GM19239 (cell line): ENCODE measurements at regions not wholly inside any gene's neighbourhood (a gene's known extent, or its start where the extent isn't known, plus 50 kb on each side); places are given as distances from the start of the nearest gene placed in this dataset.
"Not testable (repeated sequence)": the region's sequence is repeated elsewhere in the genome, so short reads cannot be mapped to it uniquely, and the experiment has no call there.

Source experiments
- DNase-seq: peaks from one replicate; pipeline ENCODE4 v3.0.0; 2011; ENCODE audit warnings: low spot score; ENCODE audit not compliant: insufficient read length
- FAIRE-seq: peaks from 2 replicates; lab custom pipeline; 2011; peaks lifted over from hg19 to GRCh38; lab: Jason Lieb, UNC

DNA sequence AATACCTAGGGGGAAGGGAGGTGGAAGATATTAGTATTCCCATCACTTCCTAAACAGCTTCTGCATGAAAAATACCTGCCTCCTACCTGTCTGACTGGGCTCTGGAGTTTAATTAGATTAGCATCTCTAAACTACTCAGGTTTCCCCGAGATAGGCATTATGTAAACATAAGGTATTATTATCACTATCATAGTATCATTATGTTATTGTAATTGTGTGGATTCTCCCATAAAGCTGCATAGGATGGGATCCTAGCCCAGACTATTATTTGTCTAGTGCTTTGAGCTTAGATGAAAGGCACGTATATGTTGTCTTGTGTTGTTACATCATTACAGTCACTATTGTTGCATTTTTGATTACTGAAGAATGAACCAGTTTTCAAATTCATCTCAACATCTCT, 115.2 kb upstream of the SOX21 start:
- no peak for DNase-seq

DNA sequence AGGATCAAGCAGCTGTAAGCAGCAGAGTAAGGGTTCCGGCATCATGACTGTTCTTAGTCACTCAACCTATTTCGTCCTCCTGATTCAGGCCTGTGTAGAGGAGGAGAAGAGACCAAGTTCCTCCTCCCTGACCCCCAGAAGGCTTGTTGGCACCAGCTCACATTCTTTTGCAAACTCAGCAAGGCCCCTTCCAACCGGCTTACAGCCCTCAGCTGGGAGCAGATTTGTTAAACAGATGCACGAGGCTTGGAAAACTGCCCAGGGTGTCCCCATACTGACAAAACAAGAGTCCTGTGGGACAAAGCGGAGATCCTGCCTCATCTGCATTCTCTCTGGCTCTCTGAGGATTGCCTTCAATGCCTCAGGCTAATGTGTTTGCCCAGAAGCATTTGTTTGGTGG, 113.2 kb upstream of the SOX21 start:
- DNase-seq (no peak), FAIRE-seq (no peak)

More for the DNA sequence above, 115.2 kb upstream of the SOX21 start:
- FAIRE-seq: no peak

DNA sequence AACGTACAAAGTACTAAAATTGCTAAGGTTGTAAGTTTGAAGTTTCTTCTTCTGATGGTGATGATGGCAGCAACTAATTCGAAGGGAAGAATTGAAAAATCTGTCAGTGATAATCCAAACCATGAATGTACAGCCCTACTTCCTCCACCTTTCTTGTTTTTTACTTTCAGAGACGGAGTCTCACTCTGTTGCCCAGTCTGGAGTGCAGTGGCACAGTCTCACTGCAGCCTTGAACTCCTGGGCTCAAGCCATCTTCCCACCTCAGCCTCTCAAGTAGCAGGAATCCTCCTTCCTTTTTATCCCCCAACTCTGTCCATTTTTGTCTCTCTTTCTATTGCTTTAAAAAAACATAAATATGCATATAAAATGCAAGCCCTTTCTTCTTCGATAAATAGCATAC, 112.3 kb upstream of the SOX21 start:
- DNase-seq (no peak), FAIRE-seq (no peak)

DNA sequence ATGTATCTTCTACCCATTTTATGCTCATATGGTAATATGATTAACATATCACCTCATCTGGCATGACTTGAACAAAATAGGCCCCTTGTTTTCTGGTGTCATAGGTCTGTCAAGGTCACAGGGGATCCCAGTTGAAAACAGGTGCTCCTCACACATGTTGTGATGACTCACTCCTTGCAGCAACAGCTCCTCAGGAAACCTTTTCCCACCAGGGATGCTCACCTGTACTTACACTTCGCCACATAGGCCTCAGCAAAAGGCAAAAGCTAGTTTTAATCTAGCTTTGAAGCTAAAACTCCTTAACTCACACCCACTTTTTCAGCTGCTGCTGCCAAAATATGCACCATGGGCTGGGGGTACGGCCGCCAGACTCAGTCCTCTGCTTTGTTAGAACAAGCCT, 110.0 kb upstream of the SOX21 start:
- no peak for FAIRE-seq

DNA sequence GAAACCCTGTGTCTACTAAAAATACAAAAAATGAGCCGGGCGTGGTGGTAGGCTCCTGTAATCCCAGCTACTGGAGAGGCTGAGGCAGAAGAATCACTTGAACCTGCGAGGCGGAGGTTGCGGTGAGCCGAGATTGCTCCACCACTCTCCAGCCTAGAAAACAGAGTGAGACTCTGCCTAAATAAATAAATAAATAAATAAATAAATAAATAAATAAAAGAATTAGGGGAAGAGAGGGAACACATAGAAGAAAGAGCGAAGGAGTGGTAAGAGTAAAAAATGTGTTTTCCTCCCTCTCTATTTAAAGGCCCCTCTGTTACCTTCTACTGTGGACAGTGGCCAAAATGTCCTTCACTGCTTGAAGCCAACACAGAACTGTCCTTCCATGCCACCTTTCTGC, 103.9 kb upstream of the SOX21 start:
- FAIRE-seq (no peak), DNase-seq (no peak)

More for the DNA sequence above, 110.0 kb upstream of the SOX21 start:
- no peak for DNase-seq

DNA sequence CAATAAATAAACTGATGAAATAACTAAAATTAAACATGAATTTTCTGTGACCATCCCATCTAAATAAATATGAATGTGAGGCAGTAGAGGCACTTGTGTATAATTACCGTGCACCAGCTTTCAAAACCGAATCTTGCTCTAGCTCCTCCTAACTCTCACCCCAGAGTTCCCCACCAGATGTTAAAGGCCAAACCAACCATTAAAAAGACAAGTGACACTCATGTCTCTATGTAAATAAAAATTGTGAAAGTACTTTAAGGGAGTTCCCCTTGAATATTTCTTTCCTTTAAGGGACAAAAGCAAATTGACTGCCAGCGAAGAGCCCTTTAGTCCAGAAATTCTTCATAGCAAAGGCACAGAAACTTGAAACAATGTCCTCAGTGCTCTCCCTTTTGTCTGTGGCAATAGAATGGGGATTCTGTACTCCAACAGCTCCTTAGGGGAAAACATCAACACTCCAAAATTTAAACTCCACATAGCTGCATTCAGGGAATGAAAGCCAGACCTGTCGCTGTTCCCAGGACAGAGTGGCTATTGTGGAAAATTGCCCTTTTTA, 101.7 kb upstream of the SOX21 start:
- FAIRE-seq (no peak), DNase-seq (peak; percentile 7)

DNA sequence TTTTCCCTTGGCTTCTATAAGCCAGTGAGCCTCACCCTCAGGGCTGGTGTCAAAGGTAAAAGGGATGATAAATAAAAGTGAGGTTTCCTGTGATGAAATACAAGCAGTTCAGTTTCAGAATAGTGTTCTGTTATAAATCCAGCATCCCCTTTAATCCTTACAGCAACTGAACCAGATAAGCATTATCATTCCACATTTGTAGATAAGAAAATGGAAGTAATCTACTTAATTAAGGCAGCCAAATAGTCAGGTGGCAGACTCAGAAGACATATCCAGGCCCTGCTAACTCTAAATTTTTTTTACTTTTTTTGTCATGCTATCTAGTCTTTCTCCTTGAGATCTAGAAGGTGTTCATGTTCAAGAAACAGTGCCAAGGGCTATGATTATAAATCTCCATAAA, 99.4 kb upstream of the SOX21 start:
- DNase-seq (no peak), FAIRE-seq (no peak)

DNA sequence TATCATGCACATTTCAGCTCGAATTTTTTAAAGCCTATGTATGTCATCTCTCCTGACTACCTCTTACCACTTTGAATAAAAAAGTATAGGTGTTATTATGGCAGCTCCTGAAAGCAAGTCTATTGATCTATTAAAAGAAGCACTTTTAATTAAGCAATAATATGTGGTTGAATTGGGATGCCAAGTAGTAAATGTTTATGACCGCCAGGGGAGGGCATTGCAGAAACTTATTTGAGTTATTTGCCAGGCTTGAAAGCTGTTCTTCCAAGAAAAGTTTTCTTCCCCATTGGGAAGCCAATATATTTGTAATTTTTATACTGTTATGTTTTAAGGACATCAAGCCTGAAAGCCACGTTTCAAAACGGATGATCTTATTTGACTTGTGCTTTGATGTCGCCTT, 88.1 kb upstream of the SOX21 start:
- no peak for DNase-seq
- FAIRE-seq: no peak

DNA sequence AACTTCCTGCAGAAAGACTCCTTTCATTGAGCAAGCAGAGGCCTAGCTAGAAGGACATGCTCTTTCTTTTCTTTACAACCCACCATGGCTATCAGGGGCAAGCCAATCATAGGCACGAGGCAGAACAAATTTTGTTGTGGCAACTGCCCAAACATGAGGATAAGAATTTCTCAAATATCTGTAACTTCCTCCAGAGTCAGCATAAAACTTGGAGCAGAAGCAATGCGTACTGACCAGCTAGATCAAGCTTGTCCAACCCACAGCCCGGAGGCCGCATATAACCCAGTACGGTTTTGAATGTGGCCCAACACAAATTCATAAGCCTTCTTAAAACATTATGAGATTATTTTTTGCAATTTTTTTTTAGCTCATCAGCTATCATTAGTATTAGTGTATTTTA, 87.0 kb upstream of the SOX21 start:
- no peak for FAIRE-seq
- no peak for DNase-seq

DNA sequence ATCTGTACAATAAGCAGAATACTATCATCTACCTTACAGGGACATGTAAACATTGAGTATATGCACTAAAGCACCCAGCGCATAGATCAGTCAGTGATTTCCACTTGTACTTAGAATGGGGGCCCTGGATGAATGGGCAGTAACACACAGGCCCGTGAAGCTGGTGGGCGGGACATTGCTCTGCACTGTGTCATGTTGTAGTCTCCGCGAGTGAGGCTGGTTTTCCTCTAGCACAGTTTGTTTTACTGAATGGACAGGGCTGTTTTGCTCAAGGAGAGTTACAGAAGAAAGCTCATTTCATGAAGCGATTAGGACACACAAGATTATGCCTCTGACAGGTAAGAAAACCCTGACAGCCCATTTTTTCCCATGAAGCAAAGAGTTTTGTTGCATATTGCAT, 86.4 kb upstream of the SOX21 start:
- DNase-seq (no peak), FAIRE-seq (no peak)

DNA sequence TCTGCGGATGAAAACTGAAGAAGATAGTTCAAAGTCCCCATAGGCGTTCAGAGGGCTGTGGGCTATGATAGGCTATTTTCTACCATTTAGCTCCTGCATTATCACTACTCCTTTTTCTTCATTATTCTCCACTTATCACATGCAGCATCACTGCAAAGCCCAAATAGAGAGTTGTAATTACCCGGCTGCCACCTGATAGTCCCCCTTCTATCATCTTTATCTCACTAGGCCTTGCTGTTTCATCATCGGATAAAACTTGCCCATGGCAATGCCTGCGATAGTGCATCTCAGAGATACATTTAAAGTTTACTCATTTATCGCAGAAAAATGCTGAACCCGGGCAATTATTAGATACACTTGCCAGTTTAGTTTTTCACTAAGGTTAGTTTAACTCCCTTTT, 82.9 kb upstream of the SOX21 start:
- no peak for DNase-seq
- FAIRE-seq: no peak

DNA sequence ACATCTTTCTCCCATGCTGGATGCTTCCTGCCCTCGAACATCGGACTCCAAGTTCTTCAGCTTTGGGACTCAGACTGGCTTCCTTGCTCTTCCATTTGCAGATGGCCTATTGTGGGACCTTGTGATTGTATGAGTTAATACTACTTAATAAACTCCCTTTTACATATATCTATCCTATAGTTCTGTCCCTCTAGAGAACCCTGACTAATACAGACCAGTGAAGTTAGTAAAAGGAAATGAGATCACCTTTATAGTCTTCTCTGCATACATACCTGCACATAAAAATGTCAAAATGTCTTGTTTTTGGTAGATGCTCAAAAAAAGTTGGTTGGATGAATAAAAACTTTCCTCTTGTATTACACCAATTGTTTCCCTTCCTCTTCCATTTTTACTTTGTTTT, 73.9 kb upstream of the SOX21 start:
- FAIRE-seq, DNase-seq: not testable (repeated sequence)

DNA sequence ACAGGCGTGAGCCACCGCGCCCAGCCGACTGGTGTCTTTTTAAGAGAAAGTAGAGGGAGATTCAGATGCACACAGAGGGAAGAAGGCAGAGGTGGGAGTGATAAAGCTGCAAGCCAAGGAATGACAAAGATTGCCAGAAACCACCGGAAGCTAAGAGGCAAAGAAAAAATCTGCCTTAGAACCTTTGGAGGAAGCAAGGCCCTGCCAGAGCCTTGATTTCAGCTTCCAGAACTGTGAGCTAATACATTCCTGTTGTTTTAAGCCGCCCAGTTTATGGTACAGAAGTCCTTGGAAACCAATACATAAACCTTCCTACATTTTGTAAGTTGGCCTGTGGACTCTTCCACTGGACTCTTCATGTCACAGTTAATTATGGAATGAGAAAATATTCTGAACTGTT, 71.7 kb upstream of the SOX21 start:
- FAIRE-seq (no peak), DNase-seq (no peak)

DNA sequence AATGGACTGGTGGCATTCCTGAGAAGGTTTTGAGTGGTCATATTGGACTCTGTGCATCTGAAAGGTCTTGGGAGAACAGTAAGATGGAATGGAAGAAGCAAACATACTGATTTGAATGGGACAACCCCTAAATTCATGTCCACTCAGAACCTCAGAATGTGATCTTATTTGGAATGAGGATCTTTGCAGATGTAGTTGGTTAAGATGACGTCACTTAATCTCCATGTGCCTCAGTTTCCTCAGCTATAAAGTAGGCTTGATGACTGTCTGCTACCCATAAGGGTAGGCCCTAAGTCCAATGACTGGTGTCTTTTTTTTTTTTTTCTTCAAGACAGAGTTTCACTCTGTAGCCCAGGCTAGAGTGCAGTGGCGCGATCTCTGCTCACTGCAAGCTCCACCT, 71.1 kb upstream of the SOX21 start:
- no peak for DNase-seq
- FAIRE-seq: no peak

DNA sequence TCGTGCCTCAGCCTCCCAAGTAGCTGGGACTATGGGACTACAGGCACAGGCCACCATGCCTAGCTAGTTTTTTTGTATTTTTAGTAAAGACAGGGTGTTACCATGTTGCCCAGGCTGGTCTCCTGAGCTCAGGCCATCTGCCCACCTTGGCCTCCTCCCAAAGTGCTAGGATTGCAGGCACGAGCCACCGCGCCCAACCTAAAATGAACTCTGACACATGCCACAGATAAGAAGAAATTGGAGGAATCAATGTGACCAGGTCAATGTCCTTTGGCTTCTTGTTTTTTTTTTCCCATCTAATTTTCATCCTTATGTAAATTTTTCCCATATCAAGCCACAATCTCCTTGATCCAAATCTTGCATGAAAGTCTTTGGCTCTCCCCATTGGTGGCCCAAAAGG, 68.1 kb upstream of the SOX21 start:
- FAIRE-seq: no peak
- no peak for DNase-seq

DNA sequence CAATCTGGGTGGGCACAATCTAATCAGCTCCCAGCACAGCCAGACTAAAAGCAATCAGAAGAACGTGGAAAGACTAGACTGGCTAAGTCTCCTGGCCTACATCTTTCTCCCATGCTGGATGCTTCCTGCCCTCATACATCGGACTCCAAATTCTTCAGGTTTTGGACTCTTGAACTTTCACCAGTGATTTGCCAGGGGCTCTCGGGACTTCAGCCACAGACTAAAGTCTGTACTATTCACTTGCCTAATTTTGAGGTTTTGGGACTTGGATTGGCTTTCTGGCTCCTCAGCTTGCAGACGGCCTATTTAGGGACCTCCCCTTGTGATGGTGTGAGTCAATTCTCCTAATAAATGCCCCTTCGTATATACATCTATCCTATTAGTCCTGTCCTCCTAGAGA, 66.6 kb upstream of the SOX21 start:
- no peak for FAIRE-seq

DNA sequence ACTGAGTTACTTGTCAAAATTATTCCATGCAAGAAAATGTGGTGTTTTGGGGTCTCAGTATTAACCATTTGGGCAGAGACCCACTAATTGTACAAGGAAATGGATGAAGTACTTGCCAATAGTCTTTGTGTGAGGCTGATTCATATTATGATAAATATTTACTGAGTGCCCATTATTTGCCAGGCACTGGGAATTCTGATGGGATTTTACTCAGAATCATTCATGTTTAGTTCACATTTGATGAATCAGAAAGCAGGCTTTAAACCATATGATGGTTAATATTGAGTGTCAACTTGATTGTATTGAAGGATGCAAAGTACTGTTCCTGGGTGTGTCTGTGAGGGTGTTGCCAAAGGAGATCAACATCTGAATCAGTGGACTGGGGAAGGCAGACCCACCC, 66.2 kb upstream of the SOX21 start:
- FAIRE-seq (no peak), DNase-seq (no peak)

More for the DNA sequence above, 66.6 kb upstream of the SOX21 start:
- no peak for DNase-seq

DNA sequence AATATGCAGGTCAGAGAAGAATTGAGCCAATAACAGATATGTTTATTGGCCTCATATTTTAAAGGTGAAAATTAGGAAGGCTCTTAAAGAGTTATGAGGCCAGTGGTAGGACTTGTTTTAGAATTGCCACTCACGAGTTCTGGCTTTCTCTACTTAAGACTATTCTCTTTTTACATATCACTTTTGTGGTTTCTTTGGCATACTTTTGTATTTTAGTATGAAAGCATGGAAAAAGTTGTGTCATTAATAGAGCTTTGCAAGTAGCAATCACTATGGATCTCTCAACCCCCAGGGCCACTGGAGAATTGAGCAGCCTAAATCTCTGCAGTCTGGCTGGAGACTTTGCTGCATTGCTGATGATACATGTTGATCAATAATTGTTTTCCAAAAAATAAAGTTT, 64.6 kb upstream of the SOX21 start:
- DNase-seq: no peak
- no peak for FAIRE-seq

DNA sequence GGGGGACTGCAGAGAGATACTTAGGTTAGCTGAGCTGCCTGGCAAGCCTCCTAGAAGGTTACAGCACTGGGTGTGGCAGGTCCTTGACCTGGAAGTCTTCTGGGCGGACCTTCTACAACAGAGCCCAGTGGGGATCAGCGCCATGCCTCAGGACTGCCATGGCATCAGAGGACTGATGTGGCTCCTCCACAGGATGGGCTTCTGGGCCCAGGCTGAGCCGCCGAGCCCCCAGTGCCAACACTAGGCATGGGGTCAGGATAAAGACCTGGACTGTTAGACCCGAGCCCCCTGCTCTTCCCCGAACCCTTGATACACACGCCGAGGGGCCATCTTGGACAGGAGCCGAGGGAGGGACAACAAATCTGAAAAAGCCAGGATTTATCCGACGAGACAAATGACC, 64.0 kb upstream of the SOX21 start:
- DNase-seq: no peak

DNA sequence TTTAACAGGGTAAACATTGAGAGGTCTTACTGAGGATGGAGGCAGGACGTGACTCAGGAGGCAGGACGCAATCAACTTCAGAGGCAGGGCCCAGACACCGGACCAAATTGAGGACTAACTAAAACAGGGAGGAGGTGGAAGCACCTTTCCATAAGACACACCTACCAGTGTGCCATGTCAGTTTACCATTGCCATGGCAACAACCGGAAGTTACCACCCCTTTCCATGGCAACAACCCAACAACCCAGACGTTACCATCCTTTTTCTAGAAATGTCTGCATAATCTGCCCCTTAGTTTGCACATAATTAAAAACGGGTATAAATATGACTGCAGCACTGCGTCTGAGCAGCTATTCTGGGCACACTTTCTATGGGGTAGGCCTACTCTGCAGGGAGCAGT, 53.5 kb upstream of the SOX21 start:
- DNase-seq (no peak), FAIRE-seq (no peak)

More for the DNA sequence above, 64.0 kb upstream of the SOX21 start:
- no peak for FAIRE-seq

DNA sequence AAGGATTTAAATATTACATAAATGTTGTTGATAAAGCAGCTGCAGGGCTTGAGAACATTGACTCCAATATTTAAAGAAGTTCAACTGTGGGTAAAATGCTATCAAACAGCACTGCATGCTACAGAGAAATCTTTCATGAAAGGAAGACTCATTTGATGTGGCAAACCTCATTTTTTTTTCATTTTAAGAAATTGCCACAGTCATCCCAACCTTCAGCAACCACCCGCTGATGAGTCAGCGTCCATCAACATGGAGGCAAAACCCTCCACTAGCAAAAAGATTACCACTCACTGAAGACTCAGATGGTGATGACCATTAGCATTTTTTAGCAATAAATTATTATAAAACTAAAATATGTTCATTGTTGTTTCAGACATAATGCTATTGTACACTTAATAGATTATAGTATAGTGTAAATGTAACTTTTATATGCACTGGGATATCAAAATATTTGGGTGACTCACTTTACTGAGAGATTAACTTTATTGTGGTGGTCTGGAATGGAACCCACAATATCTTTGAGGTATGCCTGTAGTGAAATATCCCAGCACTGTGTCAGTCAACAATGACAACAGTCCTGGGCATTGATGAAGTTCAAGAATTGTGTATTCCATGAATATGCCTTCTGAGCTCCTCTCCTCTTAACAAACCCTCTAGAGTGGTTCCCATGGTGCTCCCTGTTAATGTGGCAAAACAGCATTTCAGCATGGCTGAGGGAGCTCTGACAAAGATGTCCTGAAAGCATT, 52.4 kb upstream of the SOX21 start:
- FAIRE-seq (no peak), DNase-seq (no peak)
